NCI-H187 (cell line): ENCODE measurements at regions not wholly inside any gene's neighbourhood (a gene's known extent, or its start where the extent isn't known, plus 50 kb on each side); places are given as distances from the start of the nearest gene placed in this dataset.
"Not testable (repeated sequence)": the region's sequence is repeated elsewhere in the genome, so short reads cannot be mapped to it uniquely, and the experiment has no call there.

ENCODE experiments used
- DNase-seq, 2 experiments: peaks; one replicate each; lab custom pipeline; 2025; lab: John Stamatoyannopoulos, UW

- no peak for DNase-seq
These were observed 1720.2 kb downstream of the MRPL39 start for GRCh38 chr21:23886828-23887724.

- no peak for DNase-seq
These were observed 1725.5 kb downstream of the MRPL39 start for GRCh38 chr21:23881783-23882182.

GRCh38 chr21:23876925-23877558 is 1730.2 kb downstream of the MRPL39 start:
- no peak for DNase-seq

GRCh38 chr21:23874271-23874670 is 1733.0 kb downstream of the MRPL39 start:
- no peak for DNase-seq

GRCh38 chr21:23861911-23862504 is 1745.3 kb downstream of the MRPL39 start:
- no peak for DNase-seq

GRCh38 chr21:23858878-23859277 is 1748.4 kb downstream of the MRPL39 start:
- no peak for DNase-seq

- no peak for DNase-seq
These were observed 1753.4 kb downstream of the MRPL39 start for GRCh38 chr21:23853796-23854379.

- no peak for DNase-seq
These were observed 1769.7 kb downstream of the MRPL39 start for GRCh38 chr21:23837564-23837963.

GRCh38 chr21:23822760-23823159 is 1784.5 kb downstream of the MRPL39 start:
- no peak for DNase-seq

- no peak for DNase-seq
These were observed 1789.9 kb downstream of the MRPL39 start for GRCh38 chr21:23817337-23817736.

GRCh38 chr21:23812485-23812884 is 1794.8 kb downstream of the MRPL39 start:
- DNase-seq: no peak

- no peak for DNase-seq
These were observed 1795.5 kb downstream of the MRPL39 start for GRCh38 chr21:23811805-23812204.

- DNase-seq: no peak
These were observed 1797.7 kb downstream of the MRPL39 start for GRCh38 chr21:23809573-23809972.

- DNase-seq: not testable (repeated sequence)
These were observed 1800.2 kb downstream of the MRPL39 start for GRCh38 chr21:23806966-23807548.

GRCh38 chr21:23804866-23805265 is 1802.4 kb downstream of the MRPL39 start:
- DNase-seq: no peak

GRCh38 chr21:23801292-23801691 is 1806.0 kb downstream of the MRPL39 start:
- DNase-seq: no peak

- DNase-seq: no peak
These were observed 1807.9 kb downstream of the MRPL39 start for GRCh38 chr21:23799376-23799775.

GRCh38 chr21:23792300-23792699 is 1815.0 kb downstream of the MRPL39 start:
- DNase-seq: no peak

GRCh38 chr21:23789864-23790263 is 1817.4 kb downstream of the MRPL39 start:
- no peak for DNase-seq

GRCh38 chr21:23780326-23780725 is 1827.0 kb downstream of the MRPL39 start:
- no peak for DNase-seq

GRCh38 chr21:23743821-23744220 is 1863.5 kb downstream of the MRPL39 start:
- no peak for DNase-seq

GRCh38 chr21:23740463-23740862 is 1866.8 kb downstream of the MRPL39 start:
- DNase-seq: no peak
